ENCODE measurements at regions not wholly inside any gene's neighbourhood (a gene's known extent, or its start where the extent isn't known, plus 50 kb on each side); places are given as distances from the start of the nearest gene placed in this dataset.
A peak's percentile ranks its signal among the peaks of the same experiment; 100 is the strongest.
"Not testable (repeated sequence)": the region's sequence is repeated elsewhere in the genome, so short reads cannot be mapped to it uniquely, and the experiment has no call there.

- no peak for DNase-seq
These were observed 2153.6 kb upstream of the AGA start for GRCh38 chr4:179595671-179596410.

DNA sequence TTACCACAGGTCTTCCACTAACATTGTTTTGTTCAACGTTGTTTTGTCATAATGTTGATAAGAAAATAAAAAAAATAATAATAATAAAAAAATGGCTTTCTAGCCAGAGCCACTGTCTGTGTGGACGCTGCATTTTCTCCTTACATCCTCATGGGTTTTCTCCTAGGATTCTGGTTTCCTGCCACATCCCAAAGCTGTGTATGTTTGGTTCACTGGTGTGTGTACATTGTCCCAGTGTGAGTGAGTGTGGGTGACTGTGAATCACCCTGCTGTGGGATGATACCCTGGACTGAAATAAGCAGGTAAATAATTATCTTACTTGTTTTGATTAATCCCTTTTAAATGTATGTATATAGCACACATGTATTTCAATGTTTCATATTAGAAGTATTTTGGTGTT is 2154.4 kb upstream of the AGA start:
- DNase-seq: no peak

DNA sequence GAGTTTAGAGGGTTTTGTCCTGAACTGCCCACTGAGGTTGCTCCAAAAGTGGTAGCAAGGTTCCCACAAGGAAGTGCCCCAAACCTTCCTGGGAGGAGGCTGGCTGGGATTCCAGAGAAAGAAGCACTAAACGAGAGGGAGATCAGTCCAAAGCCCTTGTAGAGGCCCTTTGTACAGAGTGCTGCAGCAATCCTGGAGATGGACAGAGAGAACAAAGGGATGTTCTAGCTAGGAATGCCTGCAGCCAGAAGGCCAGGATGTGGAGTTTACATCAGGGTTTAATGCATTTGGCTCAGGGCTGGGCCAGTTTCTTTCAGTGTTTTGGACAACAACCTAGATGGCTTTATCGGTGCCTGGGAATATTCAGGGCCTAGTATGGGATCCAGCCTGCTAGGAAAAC is 2155.1 kb upstream of the AGA start:
- no peak for DNase-seq

GRCh38 chr4:179601671-179602070 is 2159.4 kb upstream of the AGA start:
- no peak for DNase-seq

GRCh38 chr4:179605196-179605595 is 2163.0 kb upstream of the AGA start:
- DNase-seq: no peak

- no peak for DNase-seq
These were observed 2164.8 kb upstream of the AGA start for GRCh38 chr4:179607003-179607402.

GRCh38 chr4:179615704-179616103 is 2173.5 kb upstream of the AGA start:
- no peak for DNase-seq

GRCh38 chr4:179618966-179619365 is 2176.7 kb upstream of the AGA start:
- no peak for DNase-seq

GRCh38 chr4:179624768-179625181 is 2182.5 kb upstream of the AGA start:
- DNase-seq: peak; percentile 27

DNA sequence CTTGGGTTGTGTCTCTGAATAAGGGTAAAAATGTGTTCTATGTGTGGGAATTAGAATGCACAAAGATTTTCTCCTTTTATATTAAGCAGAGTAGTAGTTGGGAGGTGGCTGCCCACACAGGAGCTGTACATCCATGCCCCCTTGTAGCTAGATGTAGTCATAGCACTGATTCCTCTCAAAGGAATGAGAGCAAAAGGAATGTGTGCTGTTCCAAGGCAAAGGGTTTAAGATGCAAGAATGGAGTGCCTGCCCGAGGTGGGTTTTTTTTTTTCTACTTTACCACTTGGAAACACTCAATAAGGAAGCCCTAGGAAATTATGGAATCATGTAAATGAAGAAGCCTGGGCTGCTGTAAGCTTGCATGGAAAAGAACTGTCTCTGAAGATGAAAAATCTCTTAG is 2183.2 kb upstream of the AGA start:
- DNase-seq: peak; percentile 11

- DNase-seq: no peak
These were observed 2184.4 kb upstream of the AGA start for GRCh38 chr4:179626687-179627086.

DNA sequence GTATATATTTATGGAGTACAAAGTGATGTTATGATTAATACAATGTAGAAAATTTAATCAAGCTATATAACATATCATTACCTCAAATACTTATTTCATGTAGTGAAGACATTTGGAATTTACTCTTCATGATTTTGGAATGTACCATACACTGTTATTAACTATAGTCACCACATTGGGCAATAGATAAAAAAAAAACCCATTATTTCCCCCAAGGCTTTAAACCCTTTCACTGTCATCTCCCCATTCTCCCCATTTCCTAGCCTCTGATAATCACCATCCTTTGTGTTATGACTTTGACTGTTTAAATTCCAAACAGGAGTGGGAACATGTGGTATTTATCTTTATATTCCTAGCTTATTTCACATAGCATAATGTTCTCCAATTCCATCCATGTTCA is 2189.1 kb upstream of the AGA start:
- DNase-seq: no peak

DNA sequence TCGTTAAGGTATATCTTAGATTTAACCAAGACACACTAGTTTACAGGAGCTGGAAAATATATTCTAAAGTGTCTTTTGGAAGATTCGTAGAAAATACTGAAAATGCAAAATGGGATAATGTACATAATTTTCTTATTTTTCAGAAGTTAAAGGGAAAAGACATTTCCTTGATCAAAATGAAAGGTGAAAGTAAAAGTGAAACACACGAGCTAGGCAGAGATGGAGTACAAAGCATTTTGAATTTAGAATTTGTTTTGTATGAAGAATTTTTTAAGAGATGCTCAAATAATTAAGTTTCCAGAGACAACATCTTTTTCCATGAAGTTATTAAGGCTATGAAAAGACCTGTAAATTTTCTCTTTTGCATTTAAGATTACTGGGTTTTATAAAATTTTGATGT is 2192.6 kb upstream of the AGA start:
- no peak for DNase-seq

- DNase-seq: no peak
These were observed 2220.3 kb upstream of the AGA start for GRCh38 chr4:179662522-179662921.

GRCh38 chr4:179663641-179664429 is 2221.6 kb upstream of the AGA start:
- DNase-seq: no peak

GRCh38 chr4:179664430-179665027 is 2222.3 kb upstream of the AGA start:
- DNase-seq: no peak

DNA sequence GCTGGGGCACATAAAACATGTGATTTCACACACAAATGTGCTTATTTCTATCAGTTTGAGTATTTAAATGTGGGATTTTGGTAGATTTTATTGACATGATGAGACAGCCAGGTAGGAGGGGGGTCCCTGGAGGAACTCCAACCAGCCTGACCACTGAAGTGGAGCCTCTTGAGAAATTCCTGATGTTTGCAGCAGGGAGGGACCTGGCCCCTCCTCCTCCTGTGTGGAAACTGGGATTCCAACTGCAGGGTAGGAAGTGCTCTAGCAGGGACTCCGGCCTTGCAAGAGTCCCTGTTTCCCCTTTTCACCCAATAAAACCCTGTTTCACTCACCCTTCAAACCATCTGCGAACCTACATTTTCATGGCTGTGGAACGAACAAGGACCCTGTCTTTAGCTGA is 2224.0 kb upstream of the AGA start:
- no peak for DNase-seq

GRCh38 chr4:179671609-179672008 is 2229.4 kb upstream of the AGA start:
- DNase-seq: no peak

DNA sequence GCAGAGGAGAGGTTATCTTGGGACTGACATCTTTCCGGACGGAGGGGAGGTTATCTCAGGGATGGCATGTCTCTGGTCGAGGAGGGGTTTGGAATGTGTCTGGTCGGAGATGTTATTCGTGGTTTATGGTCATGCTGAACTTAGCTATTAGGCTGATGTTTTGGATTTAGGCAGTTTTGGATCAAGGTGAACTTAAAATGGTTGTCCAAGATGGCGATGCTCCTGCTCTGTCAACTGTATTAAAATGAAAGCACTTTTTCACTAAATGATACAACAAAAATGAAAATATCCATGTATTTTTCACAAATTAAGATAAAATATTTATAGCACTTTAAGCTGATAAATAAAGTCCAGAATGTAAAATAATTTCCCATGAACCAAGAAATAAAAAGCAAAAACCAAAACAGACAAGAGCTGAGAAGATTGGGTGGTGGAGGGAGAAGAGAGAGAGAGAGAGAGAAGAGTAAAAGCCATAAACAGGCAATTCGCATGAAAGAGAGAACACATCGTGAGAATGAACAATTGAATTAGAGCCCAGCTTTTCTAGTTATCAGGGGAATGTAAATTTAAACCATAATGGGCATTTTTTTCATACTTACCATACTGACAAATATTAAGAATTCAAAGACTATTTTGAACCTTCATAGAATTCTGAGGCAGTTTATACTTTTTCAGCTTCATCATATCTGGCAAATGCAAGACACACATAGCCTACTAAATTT is 2236.0 kb upstream of the AGA start:
- no peak for DNase-seq

- not testable (repeated sequence) for DNase-seq
These were observed 2241.4 kb upstream of the AGA start for GRCh38 chr4:179683661-179684060.

GRCh38 chr4:179692222-179692621 is 2250.0 kb upstream of the AGA start:
- DNase-seq: no peak

GRCh38 chr4:179695175-179695574 is 2252.9 kb upstream of the AGA start:
- no peak for DNase-seq

- DNase-seq: no peak
These were observed 2256.1 kb upstream of the AGA start for GRCh38 chr4:179698321-179698720.
